ENCODE measurements at regions not wholly inside any gene's neighbourhood (a gene's known extent, or its start where the extent isn't known, plus 50 kb on each side); places are given as distances from the start of the nearest gene placed in this dataset.
"Not testable (repeated sequence)": the region's sequence is repeated elsewhere in the genome, so short reads cannot be mapped to it uniquely, and the experiment has no call there.

DNA sequence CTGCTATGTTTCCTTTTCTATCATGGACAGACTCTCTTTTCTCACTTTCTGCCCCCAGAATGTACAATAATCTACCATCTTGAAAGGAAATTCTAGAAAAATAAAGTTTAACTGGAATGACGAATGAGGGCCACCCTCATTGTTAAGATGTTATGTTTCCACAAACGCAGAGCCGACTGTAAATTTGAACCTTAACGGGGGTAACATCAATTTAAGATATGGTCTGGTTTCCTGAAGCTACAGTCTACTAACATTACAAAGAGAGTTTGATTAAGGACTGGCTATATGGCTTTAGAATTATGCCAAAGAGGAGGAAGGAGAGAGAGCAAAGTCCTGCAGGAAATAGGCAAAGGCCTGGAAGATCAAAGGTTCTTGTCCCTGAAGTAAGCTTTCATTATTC lies 227.2 kb downstream of the USP46 start:
- no peaks in the 10 kb centered on the region for H3K9me3 ChIP-seq (ENCODE audit: low read length)
- H3K4me1 ChIP-seq (ENCODE audit: insufficient read depth, low read length), result no peaks in the 10 kb centered on the region
- no peaks in the 10 kb centered on the region for H3K27me3 ChIP-seq (ENCODE audit: insufficient read depth, low read length, poor library complexity, severe bottlenecking)
- no peak overlapping the region for H3K27ac Mint-ChIP-seq
- peaks cover 0 to 2% (median 0%) of the 10 kb centered on the region in 5 donors for H3K9me3 Mint-ChIP-seq
- no peaks in the 10 kb centered on the region for H3K4me1 Mint-ChIP-seq
- H3K4me3 ChIP-seq (ENCODE audit: low read length), result no peak overlapping the region
- ChIA-PET CTCF (no interaction called here), POLR2A (no interaction called here)
- H3K27me3 Mint-ChIP-seq, result peaks cover 2 to 7% of the 10 kb centered on the region in 2 donors
- no peaks in the 10 kb centered on the region for H3K36me3 ChIP-seq (ENCODE audit: insufficient read depth, low read length)
- no peak for DNase-seq
- H3K36me3 Mint-ChIP-seq, result no peaks in the 10 kb centered on the region
- no peak overlapping the region for H3K4me3 Mint-ChIP-seq
- no peak overlapping the region for H3K27ac ChIP-seq (ENCODE audit: low read depth, low read length)

DNA sequence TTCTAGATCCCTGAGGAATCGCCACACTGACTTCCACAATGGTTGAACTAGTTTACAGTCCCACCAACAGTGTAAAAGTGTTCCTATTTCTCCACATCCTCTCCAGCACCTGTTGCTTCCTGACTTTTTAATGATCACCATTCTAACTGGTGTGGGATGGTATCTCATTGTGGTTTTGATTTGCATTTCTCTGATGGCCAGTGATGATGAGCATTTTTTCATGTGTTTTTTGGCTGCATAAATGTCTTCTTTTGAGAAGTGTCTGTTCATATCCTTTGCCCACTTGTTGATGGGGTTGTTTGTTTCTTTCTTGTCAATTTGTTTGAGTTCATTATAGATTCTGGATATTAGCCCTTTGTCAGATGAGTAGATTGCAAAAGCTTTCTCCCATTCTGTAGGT lies 216.6 kb downstream of the USP46 start:
- H3K27me3 ChIP-seq (ENCODE audit: insufficient read depth, low read length, poor library complexity, severe bottlenecking); H3K4me3 ChIP-seq (ENCODE audit: low read length); H3K9me3 ChIP-seq (ENCODE audit: low read length); H3K27me3 Mint-ChIP-seq; H3K4me1 Mint-ChIP-seq; H3K27ac ChIP-seq (ENCODE audit: low read depth, low read length); CTCF ChIA-PET; H3K9me3 Mint-ChIP-seq; H3K36me3 ChIP-seq (ENCODE audit: insufficient read depth, low read length); H3K4me1 ChIP-seq (ENCODE audit: insufficient read depth, low read length); H3K27ac Mint-ChIP-seq; H3K36me3 Mint-ChIP-seq; POLR2A ChIA-PET; H3K4me3 Mint-ChIP-seq; DNase-seq: not testable (repeated sequence)

DNA sequence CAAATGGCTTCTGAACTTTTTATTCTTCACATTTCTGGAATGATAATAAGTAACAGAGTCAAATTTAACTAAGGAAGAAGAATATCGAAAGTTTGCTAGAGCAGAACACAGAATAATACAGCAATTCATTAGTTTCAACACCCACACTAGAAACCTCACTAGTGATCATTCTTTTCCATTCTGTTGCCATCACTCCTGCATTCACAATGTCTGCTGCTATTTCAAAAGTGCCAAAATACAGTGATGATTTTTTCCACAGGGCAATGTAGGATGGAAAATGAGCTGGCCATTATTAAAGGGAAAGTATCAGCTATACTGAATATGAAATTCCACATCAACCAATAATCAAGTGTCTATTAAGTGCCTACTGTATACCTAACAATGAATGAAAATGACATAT lies 186.7 kb downstream of the USP46 start:
- no peak overlapping the region for H3K4me3 ChIP-seq (ENCODE audit: low read length)
- Mint-ChIP-seq H3K27me3 (peaks cover 5 to 15% of the 10 kb centered on the region in 2 donors), H3K27ac (no peak overlapping the region), H3K4me1 (no peaks in the 10 kb centered on the region), H3K36me3 (no peaks in the 10 kb centered on the region), H3K9me3 (peaks cover 0 to 3% (median 0%) of the 10 kb centered on the region in 5 donors), H3K4me3 (no peak overlapping the region)
- no peak overlapping the region for H3K27ac ChIP-seq (ENCODE audit: low read depth, low read length)
- CTCF ChIA-PET, result no interaction called here
- H3K27me3 ChIP-seq (ENCODE audit: insufficient read depth, low read length, poor library complexity, severe bottlenecking), result no peaks in the 10 kb centered on the region
- H3K9me3 ChIP-seq (ENCODE audit: low read length), result no peaks in the 10 kb centered on the region
- POLR2A ChIA-PET, result no interaction called here
- H3K36me3 ChIP-seq (ENCODE audit: insufficient read depth, low read length), result no peaks in the 10 kb centered on the region
- no peaks in the 10 kb centered on the region for H3K4me1 ChIP-seq (ENCODE audit: insufficient read depth, low read length)
- DNase-seq, result no peak

DNA sequence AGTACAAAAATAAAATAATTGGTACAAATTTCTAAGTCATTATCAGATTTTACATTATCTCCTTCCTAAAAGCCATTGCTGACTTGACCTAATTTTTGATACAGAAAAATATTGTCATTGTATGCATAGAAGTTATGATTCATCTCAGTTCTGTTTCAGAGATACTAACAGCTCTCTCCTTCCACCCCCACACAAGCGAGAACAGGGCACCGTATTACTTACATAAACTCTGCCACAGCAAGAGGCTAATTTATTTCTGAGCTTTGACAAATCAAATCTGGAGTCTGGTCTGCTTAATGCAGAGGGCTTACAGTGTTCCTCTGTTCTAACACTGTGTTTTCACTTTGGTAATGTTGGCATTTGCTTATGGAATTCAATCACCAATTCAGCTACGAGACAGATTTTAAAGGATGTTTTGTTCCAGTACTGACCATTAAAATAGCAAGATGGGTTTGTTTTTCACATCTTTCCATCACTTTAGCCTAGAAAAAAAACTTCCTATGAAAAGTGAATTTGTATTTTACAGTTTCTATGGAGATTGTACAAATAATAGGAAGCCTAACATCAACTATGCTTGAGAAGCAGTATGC lies 181.8 kb downstream of the USP46 start:
- ChIA-PET CTCF (no interaction called here), POLR2A (no interaction called here)
- Histone ChIP-seq H3K27ac (ENCODE audit: low read depth, low read length) (no peak overlapping the region), H3K9me3 (ENCODE audit: low read length) (no peaks in the 10 kb centered on the region), H3K27me3 (ENCODE audit: insufficient read depth, low read length, poor library complexity, severe bottlenecking) (no peaks in the 10 kb centered on the region), H3K36me3 (ENCODE audit: insufficient read depth, low read length) (no peaks in the 10 kb centered on the region), H3K4me3 (ENCODE audit: low read length) (no peak overlapping the region), H3K4me1 (ENCODE audit: insufficient read depth, low read length) (no peaks in the 10 kb centered on the region)
- Mint-ChIP-seq H3K27ac (no peak overlapping the region), H3K27me3 (peaks cover 7 to 14% of the 10 kb centered on the region in 2 donors), H3K4me1 (no peaks in the 10 kb centered on the region), H3K9me3 (peaks cover 0 to 6% (median 2%) of the 10 kb centered on the region in 5 donors), H3K4me3 (no peak overlapping the region), H3K36me3 (no peaks in the 10 kb centered on the region)
- no peak for DNase-seq

DNA sequence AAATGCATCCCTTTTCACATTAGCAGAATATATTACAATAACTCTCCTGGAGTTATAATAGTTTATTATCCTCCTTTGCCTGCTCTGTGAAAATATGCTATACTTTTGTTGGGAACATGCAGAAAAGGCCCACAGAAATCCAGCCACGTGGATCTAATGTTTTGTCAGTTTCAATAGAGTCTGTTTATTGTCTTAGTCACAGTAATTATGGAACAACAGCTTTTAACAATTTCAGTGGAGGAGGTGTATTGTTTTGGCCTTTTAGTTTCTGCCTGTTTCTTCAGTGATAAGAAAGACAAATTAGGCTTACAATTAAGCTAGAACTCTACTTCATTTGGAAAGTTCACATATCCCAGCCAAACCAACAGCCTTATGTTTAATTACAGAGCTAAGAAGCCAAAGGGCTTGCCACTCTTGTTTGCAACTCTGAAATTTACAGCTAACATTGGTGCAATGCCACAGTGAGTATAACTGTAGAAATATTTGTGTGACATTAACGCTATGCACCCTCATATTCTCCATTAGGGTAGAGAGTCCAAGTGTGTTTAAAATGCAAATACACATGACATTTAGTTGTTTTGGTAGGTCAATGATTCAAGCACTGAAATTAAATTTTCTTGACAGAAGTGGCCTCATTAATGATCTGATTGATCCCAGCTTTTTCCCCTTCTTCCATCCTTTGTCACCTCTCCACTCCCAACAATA lies 175.8 kb downstream of the USP46 start:
- Mint-ChIP-seq H3K27me3 (peaks cover 5 to 37% of the 10 kb centered on the region in 2 donors), H3K4me3 (no peak overlapping the region), H3K36me3 (no peaks in the 10 kb centered on the region), H3K4me1 (no peaks in the 10 kb centered on the region), H3K9me3 (peaks cover 0 to 6% (median 2%) of the 10 kb centered on the region in 5 donors), H3K27ac (no peak overlapping the region)
- H3K36me3 ChIP-seq (ENCODE audit: insufficient read depth, low read length), result no peaks in the 10 kb centered on the region
- ChIA-PET CTCF (no interaction called here), POLR2A (no interaction called here)
- DNase-seq, result no peak
- no peaks in the 10 kb centered on the region for H3K4me1 ChIP-seq (ENCODE audit: insufficient read depth, low read length)
- no peaks in the 10 kb centered on the region for H3K27me3 ChIP-seq (ENCODE audit: insufficient read depth, low read length, poor library complexity, severe bottlenecking)
- no peak overlapping the region for H3K27ac ChIP-seq (ENCODE audit: low read depth, low read length)
- no peak overlapping the region for H3K4me3 ChIP-seq (ENCODE audit: low read length)
- H3K9me3 ChIP-seq (ENCODE audit: low read length), result no peaks in the 10 kb centered on the region

DNA sequence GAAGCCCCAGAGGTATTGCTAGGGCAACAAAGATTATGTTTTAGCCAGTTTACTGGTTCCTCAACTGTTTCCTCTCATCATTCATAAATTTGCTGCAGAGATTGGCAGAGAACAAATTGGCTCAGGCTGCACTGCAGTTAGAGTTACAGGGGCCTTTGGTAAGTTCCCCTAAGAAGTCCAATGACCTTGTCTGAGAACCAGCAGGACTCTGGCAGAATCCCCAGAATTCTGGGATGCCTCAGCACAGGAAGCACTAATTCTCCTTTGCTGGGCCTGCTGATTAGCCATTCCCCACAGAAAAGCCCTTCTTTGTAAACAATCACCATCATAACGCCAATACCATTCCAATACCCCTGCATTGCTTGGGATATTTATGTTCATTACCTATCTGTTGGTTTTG lies 151.3 kb downstream of the USP46 start:
- DNase-seq, result no peak
- Histone ChIP-seq H3K27ac (ENCODE audit: low read depth, low read length) (no peak overlapping the region), H3K27me3 (ENCODE audit: insufficient read depth, low read length, poor library complexity, severe bottlenecking) (no peaks in the 10 kb centered on the region), H3K9me3 (ENCODE audit: low read length) (no peaks in the 10 kb centered on the region), H3K36me3 (ENCODE audit: insufficient read depth, low read length) (no peaks in the 10 kb centered on the region), H3K4me1 (ENCODE audit: insufficient read depth, low read length) (no peaks in the 10 kb centered on the region), H3K4me3 (ENCODE audit: low read length) (no peak overlapping the region)
- no peaks in the 10 kb centered on the region for H3K4me1 Mint-ChIP-seq
- no peaks in the 10 kb centered on the region for H3K36me3 Mint-ChIP-seq
- H3K9me3 Mint-ChIP-seq, result peaks cover 0 to 2% (median 0%) of the 10 kb centered on the region in 5 donors
- POLR2A ChIA-PET, result no interaction called here
- peaks cover 5 to 17% of the 10 kb centered on the region in 2 donors for H3K27me3 Mint-ChIP-seq
- no peak overlapping the region for H3K4me3 Mint-ChIP-seq
- CTCF ChIA-PET, result no interaction called here
- no peak overlapping the region for H3K27ac Mint-ChIP-seq

DNA sequence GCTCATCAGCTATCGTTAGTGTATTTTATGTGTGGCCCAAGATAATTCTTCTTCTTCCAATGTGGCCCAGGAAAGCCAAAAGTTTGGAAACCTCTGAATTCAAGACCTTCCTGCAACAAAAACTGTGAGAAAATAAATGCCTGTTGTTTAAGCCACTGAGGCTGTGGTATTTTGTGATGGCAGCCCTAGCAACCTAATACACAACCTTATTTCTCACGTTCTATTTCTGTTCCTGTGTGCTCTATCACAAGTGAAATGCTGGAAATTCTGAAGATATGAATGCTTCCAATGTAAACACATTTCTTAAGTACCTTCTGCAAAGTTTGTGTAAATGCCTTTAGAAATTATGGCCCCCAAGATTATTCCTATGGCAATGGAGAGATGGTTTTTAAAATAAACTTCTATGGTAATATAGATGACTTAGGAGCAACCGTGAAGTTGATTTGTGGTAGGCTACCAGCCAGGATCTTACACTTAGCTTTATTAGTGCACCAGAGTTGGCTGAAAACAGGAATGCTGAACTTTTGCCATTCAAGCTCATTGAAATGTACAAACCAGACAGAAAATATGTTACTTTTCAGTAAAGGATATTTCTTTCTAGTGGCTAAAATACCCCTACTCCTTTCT lies 148.0 kb downstream of the USP46 start:
- Mint-ChIP-seq H3K4me3 (no peak overlapping the region), H3K27me3 (peaks cover 5 to 12% of the 10 kb centered on the region in 2 donors), H3K36me3 (no peaks in the 10 kb centered on the region), H3K27ac (no peak overlapping the region), H3K4me1 (no peaks in the 10 kb centered on the region), H3K9me3 (peaks cover 0 to 7% (median 3%) of the 10 kb centered on the region in 5 donors)
- H3K27me3 ChIP-seq (ENCODE audit: insufficient read depth, low read length, poor library complexity, severe bottlenecking), result no peaks in the 10 kb centered on the region
- H3K4me3 ChIP-seq (ENCODE audit: low read length), result no peak overlapping the region
- ChIA-PET CTCF (no interaction called here), POLR2A (no interaction called here)
- H3K4me1 ChIP-seq (ENCODE audit: insufficient read depth, low read length), result no peaks in the 10 kb centered on the region
- DNase-seq, result no peak
- H3K27ac ChIP-seq (ENCODE audit: low read depth, low read length), result no peak overlapping the region
- H3K9me3 ChIP-seq (ENCODE audit: low read length), result no peaks in the 10 kb centered on the region
- no peaks in the 10 kb centered on the region for H3K36me3 ChIP-seq (ENCODE audit: insufficient read depth, low read length)

DNA sequence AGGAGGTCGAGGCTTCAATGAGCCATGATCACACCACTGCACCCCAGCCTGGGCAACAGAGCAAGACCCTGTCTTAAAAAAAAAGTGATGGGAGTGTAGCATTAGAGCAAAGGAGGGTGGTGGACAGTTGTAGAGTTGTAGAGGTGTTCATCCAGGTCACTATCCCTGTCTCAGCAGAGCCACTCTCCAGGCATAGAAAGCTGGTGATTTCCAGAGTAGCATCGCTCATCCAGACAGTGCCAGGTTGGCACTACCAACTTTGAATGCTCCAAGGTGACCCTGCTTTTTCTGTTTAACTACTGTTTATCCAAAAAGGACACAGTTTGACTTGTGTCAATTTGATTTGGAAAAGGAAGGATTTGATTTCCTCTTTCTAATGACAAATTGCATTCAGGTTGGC lies 147.3 kb downstream of the USP46 start:
- no peak overlapping the region for H3K4me3 Mint-ChIP-seq
- no peaks in the 10 kb centered on the region for H3K36me3 Mint-ChIP-seq
- no peak overlapping the region for H3K4me3 ChIP-seq (ENCODE audit: low read length)
- H3K36me3 ChIP-seq (ENCODE audit: insufficient read depth, low read length), result no peaks in the 10 kb centered on the region
- no peaks in the 10 kb centered on the region for H3K4me1 ChIP-seq (ENCODE audit: insufficient read depth, low read length)
- no peaks in the 10 kb centered on the region for H3K27me3 ChIP-seq (ENCODE audit: insufficient read depth, low read length, poor library complexity, severe bottlenecking)
- no peak for DNase-seq
- CTCF ChIA-PET, result no interaction called here
- H3K4me1 Mint-ChIP-seq, result no peaks in the 10 kb centered on the region
- peaks cover 0 to 7% (median 3%) of the 10 kb centered on the region in 5 donors for H3K9me3 Mint-ChIP-seq
- peaks cover 3 to 6% of the 10 kb centered on the region in 2 donors for H3K27me3 Mint-ChIP-seq
- POLR2A ChIA-PET, result no interaction called here
- H3K27ac Mint-ChIP-seq, result peak overlapping the region in 1 of 8 donors; percentile 75
- no peaks in the 10 kb centered on the region for H3K9me3 ChIP-seq (ENCODE audit: low read length)
- H3K27ac ChIP-seq (ENCODE audit: low read depth, low read length), result no peak overlapping the region

All from CD8-positive, alpha-beta memory T cell (primary cell).